ENCODE measurements at regions not wholly inside any gene's neighbourhood (a gene's known extent, or its start where the extent isn't known, plus 50 kb on each side); places are given as distances from the start of the nearest gene placed in this dataset.

DNA sequence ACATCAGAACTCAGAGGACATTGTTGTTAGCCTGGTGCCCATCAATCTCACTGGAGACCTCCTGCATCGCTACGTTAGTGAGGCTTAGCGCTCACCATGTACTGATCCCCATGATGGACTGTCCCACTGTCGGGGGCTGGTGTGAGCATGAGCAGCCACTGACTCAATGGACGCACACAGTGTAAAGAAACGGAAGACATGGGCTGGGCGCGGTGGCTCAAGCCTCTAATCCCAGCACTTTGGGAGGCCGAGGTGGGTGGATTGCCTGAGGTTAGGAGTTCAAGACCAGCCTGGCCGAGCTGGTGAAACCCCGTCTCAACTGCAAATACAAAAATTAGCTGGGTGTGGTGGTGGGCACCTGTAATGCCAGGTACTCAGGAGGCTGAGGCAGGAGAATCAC, 112.9 kb downstream of the CRYBB2 start:
- Histone ChIP-seq H3K14ac (ENCODE audit: insufficient read length) (no peak overlapping the region), H2BK20ac (ENCODE audit: low read length) (no peak overlapping the region), H2AK5ac (ENCODE audit: low read depth, low read length) (no peak overlapping the region), H2BK120ac (replicated peaks; ENCODE audit: low read depth, low read length) (no peak overlapping the region), H3K27me3 (replicated peaks in 1 of 4; ENCODE audit: control insufficient read depth in 3 of 4, extremely low read depth in 1 of 4, insufficient read depth in 3 of 4, low read length in 3 of 4) (no peaks in the 10 kb centered on the region), H3K4me2 (ENCODE audit: insufficient read depth in 1 of 2, low read depth in 2 of 2, low read length in 2 of 2) (no peak overlapping the region), H3K27ac (ENCODE audit: low read depth, low read length) (no peak overlapping the region), H2AFZ (ENCODE audit: low read length) (no peak overlapping the region), H2BK15ac (ENCODE audit: low read length) (no peak overlapping the region), H4K91ac (replicated peaks; ENCODE audit: insufficient read length, low read length) (no peak overlapping the region), H3K4me3 (ENCODE audit: extremely low read depth in 1 of 4, insufficient read depth in 2 of 4, low read depth in 3 of 4, low read length in 4 of 4) (no peak overlapping the region), H3K18ac (ENCODE audit: extremely low read depth, low read length) (no peak overlapping the region), H3K36me3 (ENCODE audit: control insufficient read depth in 2 of 4, insufficient read depth in 4 of 4, low read length in 3 of 4) (no peaks in the 10 kb centered on the region), H3K23ac (ENCODE audit: insufficient read length) (no peak overlapping the region), H4K20me1 (replicated peaks in 1 of 2; ENCODE audit: control insufficient read depth in 1 of 2, insufficient read depth in 2 of 2, low read length in 2 of 2) (no peaks in the 10 kb centered on the region), H3K4ac (replicated peaks; ENCODE audit: insufficient read length, low read depth, low read length) (no peak overlapping the region), H3K79me2 (ENCODE audit: control insufficient read depth in 1 of 2, insufficient read depth in 2 of 2, low read length in 2 of 2) (no peaks in the 10 kb centered on the region), H3K56ac (replicated peaks; ENCODE audit: insufficient read length, low read depth, low read length) (no peak overlapping the region), H3K23me2 (ENCODE audit: low read depth, low read length) (no peaks in the 10 kb centered on the region), H3K9me3 (ENCODE audit: insufficient read depth in 2 of 2, low read depth in 1 of 2, low read length in 1 of 2) (no peaks in the 10 kb centered on the region), H3K4me1 (replicated peaks in 1 of 4; ENCODE audit: control insufficient read depth in 3 of 4, insufficient read depth in 4 of 4, low read length in 3 of 4) (no peaks in the 10 kb centered on the region), H4K5ac (ENCODE audit: insufficient read length, low read depth, low read length) (no peak overlapping the region), H2BK12ac (ENCODE audit: low read depth, low read length) (no peak overlapping the region), H3K79me1 (ENCODE audit: low read depth, low read length) (no peaks in the 10 kb centered on the region), H4K8ac (ENCODE audit: extremely low read depth, insufficient read depth, low read length) (peak overlapping the region; percentile 68; the same call in 1 of the 2 replicates), H3K9ac (replicated peaks in 1 of 4; ENCODE audit: extremely low read depth in 1 of 4, low read depth in 3 of 4, low read length in 3 of 4) (no peak overlapping the region), H2BK5ac (ENCODE audit: low read depth, low read length) (no peak overlapping the region)
- no peak for DNase-seq (ENCODE audit: low read depth in 1 of 2, low spot score in 2 of 2)
- whole genome bisulfite sequencing, 2 experiments (ENCODE audit: extremely low coverage in 1 of 2, insufficient coverage in 1 of 2, insufficient read length in 1 of 2, insufficient replicate concordance in 2 of 2, low coverage in 1 of 2, low lambda C conversion rate in 2 of 2, missing lambda C conversion rate in 1 of 2), result 90% methylated on average over 11 of the region's 11 CpGs; no CpG with 5 or more reads in 1 of the 2 experiments
- no peak for FAIRE-seq
- CTCF ChIA-PET (ENCODE audit: partially characterized antibody), result interaction anchor here (0.9 to 2.6 kb wide), 6 partner anchors 22 to 135 kb away, joined by 3 to 19 read pairs (median 6); no protein-coding TSS in a partner anchor
- POLR2A ChIA-PET (ENCODE audit: partially characterized antibody), result no interaction called here
- TF ChIP-seq RBBP5 (IDR thresholded peaks at IDR 0.05; ENCODE audit: borderline replicate concordance, low read depth, low read length), result no peak
- TF ChIP-seq RNF2 (IDR thresholded peaks at IDR 0.05; ENCODE audit: borderline replicate concordance, low read depth, low read length, missing control alignments, poor library complexity, severe bottlenecking), result no peak
- no peak for TF ChIP-seq HDAC2 (IDR thresholded peaks at IDR 0.05; ENCODE audit: borderline replicate concordance in 1 of 2, low read depth in 2 of 2, low read length in 2 of 2)
- no peak for TF ChIP-seq POLR2AphosphoS5 (IDR thresholded peaks at IDR 0.05; ENCODE audit: low read depth, low read length)
- no peak for TF ChIP-seq ZNF274 (IDR thresholded peaks at IDR 0.05; ENCODE audit: borderline replicate concordance, extremely low read depth, low read length)
- TF ChIP-seq E2F6 (IDR thresholded peaks at IDR 0.05), result no peak
- no peak for TF ChIP-seq MAFK (IDR thresholded peaks at IDR 0.05; ENCODE audit: low read depth, low read length)
- TF ChIP-seq SIRT6 (IDR thresholded peaks at IDR 0.05; ENCODE audit: low read length), result no peak
- TF ChIP-seq TAF7 (optimal IDR thresholded peaks at IDR 0.05; ENCODE audit: borderline replicate concordance, low read depth, low read length), result no peak
- TF ChIP-seq MAX (IDR thresholded peaks at IDR 0.05), result no peak
- TF ChIP-seq KDM4A (IDR thresholded peaks at IDR 0.05; ENCODE audit: low read depth, low read length, severe bottlenecking), result no peak
- no peak for TF ChIP-seq CBX8 (IDR thresholded peaks at IDR 0.05; ENCODE audit: borderline replicate concordance, low read depth, low read length)

Measured in H1 (cell line).